GM18511 (cell line): ENCODE measurements at regions not wholly inside any gene's neighbourhood (a gene's known extent, or its start where the extent isn't known, plus 50 kb on each side); places are given as distances from the start of the nearest gene placed in this dataset.
A peak's percentile ranks its signal among the peaks of the same experiment; 100 is the strongest.

ENCODE experiments used
- ATAC-seq: cut with Tn5 transposase; IDR thresholded peaks from one replicate; pipeline ENCODE4 v1.9.1; 2021; ENCODE audit warnings: mild to moderate bottlenecking, moderate library complexity; ENCODE audit not compliant: unreplicated experiment

GRCh38 chr15:39429898-39430357 is 151.0 kb upstream of the THBS1 start:
- peak; percentile 55 for ATAC-seq

GRCh38 chr15:39430389-39430788 is 150.5 kb upstream of the THBS1 start:
- ATAC-seq, result no peak

- ATAC-seq, result no peak
Observed at GRCh38 chr15:39431376-39431775, 149.5 kb upstream of the THBS1 start.

- no peak for ATAC-seq
Observed at GRCh38 chr15:39432026-39432425, 148.9 kb upstream of the THBS1 start.

GRCh38 chr15:39432912-39433348 is 147.9 kb upstream of the THBS1 start:
- no peak for ATAC-seq

GRCh38 chr15:39433376-39433775 is 147.5 kb upstream of the THBS1 start:
- ATAC-seq, result no peak

- no peak for ATAC-seq
Observed at GRCh38 chr15:39434163-39434562, 146.7 kb upstream of the THBS1 start.

- no peak for ATAC-seq
Observed at GRCh38 chr15:39434751-39435238, 146.1 kb upstream of the THBS1 start.

- ATAC-seq, result no peak
Observed at GRCh38 chr15:39435244-39435643, 145.6 kb upstream of the THBS1 start.

- ATAC-seq, result no peak
Observed at GRCh38 chr15:39438260-39438659, 142.6 kb upstream of the THBS1 start.

GRCh38 chr15:39438799-39439592 is 141.9 kb upstream of the THBS1 start:
- ATAC-seq, result no peak

- no peak for ATAC-seq
Observed at GRCh38 chr15:39442898-39443297, 138.0 kb upstream of the THBS1 start.

- no peak for ATAC-seq
Observed at GRCh38 chr15:39443659-39444219, 137.1 kb upstream of the THBS1 start.

- ATAC-seq, result no peak
Observed at GRCh38 chr15:39444735-39445470, 136.0 kb upstream of the THBS1 start.

- no peak for ATAC-seq
Observed at GRCh38 chr15:39445931-39446330, 134.9 kb upstream of the THBS1 start.

- no peak for ATAC-seq
Observed at GRCh38 chr15:39447346-39447745, 133.5 kb upstream of the THBS1 start.

GRCh38 chr15:39447881-39448280 is 133.0 kb upstream of the THBS1 start:
- ATAC-seq, result no peak

- ATAC-seq, result no peak
Observed at GRCh38 chr15:39448409-39448808, 132.5 kb upstream of the THBS1 start.

- no peak for ATAC-seq
Observed at GRCh38 chr15:39451121-39451688, 129.7 kb upstream of the THBS1 start.

- no peak for ATAC-seq
Observed at GRCh38 chr15:39451871-39452270, 129.0 kb upstream of the THBS1 start.

- peak; percentile 93 for ATAC-seq
Observed at GRCh38 chr15:39453620-39454019, 127.3 kb upstream of the THBS1 start.
